GM19452 (cell line): ENCODE measurements at regions not wholly inside any gene's neighbourhood (a gene's known extent, or its start where the extent isn't known, plus 50 kb on each side); places are given as distances from the start of the nearest gene placed in this dataset.

ENCODE experiments used
- ATAC-seq: cut with Tn5 transposase; IDR thresholded peaks from one replicate; pipeline ENCODE4 v1.9.1; 2021; ENCODE audit not compliant: unreplicated experiment

GRCh38 chr9:113817171-113817570 is 58.9 kb upstream of the ZNF618 start:
- ATAC-seq: no peak

- no peak for ATAC-seq
Observed at GRCh38 chr9:113818391-113818790, 57.7 kb upstream of the ZNF618 start.

- ATAC-seq: no peak
Observed at GRCh38 chr9:113822315-113822714, 53.8 kb upstream of the ZNF618 start.

- ATAC-seq: no peak
Observed at GRCh38 chr9:113823421-113823820, 52.7 kb upstream of the ZNF618 start.
